ENCODE measurements at regions not wholly inside any gene's neighbourhood (a gene's known extent, or its start where the extent isn't known, plus 50 kb on each side); places are given as distances from the start of the nearest gene placed in this dataset.

DNA sequence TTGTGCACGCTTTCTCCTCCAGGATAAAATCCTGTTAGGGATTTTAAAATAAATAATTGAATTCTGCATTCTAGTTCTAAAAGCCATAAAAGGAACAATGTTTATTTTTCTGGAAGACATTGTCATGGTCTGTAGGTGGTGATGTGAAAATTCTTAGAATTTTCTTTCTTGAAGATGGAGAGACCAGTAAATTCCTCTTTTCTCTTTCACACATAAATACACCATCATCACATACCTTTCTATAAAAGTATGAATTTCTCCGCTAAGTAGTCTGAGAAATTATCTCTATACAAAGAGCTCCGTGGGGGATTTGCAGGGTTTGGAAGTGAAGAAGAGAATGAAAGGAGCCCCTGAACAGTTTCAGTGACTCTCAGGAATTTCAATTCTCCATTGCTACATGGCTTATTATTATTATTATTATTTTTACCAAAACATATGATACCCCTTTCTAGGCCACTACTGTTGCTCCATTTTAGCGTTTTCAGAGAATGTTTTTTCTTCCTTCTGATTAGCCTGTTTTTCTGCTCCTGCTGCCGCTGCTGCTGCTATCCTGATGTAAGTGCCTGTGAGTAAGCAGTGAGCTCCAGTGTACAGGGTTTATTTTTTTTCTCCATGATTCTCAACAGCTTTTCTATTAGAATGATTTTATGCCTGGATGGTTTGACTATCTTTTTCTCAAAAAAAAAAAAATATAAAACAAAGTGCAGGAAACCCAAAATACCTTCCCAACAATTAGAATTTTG is 145.8 kb downstream of the SAMD5 start:
- TF ChIP-seq, protein P1, sequence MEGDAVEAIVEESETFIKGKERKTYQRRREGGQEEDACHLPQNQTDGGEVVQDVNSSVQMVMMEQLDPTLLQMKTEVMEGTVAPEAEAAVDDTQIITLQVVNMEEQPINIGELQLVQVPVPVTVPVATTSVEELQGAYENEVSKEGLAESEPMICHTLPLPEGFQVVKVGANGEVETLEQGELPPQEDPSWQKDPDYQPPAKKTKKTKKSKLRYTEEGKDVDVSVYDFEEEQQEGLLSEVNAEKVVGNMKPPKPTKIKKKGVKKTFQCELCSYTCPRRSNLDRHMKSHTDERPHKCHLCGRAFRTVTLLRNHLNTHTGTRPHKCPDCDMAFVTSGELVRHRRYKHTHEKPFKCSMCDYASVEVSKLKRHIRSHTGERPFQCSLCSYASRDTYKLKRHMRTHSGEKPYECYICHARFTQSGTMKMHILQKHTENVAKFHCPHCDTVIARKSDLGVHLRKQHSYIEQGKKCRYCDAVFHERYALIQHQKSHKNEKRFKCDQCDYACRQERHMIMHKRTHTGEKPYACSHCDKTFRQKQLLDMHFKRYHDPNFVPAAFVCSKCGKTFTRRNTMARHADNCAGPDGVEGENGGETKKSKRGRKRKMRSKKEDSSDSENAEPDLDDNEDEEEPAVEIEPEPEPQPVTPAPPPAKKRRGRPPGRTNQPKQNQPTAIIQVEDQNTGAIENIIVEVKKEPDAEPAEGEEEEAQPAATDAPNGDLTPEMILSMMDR (IDR thresholded peaks at IDR 0.05; ENCODE audit: borderline replicate concordance, extremely low read depth, low read length, poor library complexity, severe bottlenecking): no peak
- no peak for TF ChIP-seq EZH2 (IDR thresholded peaks at IDR 0.05; ENCODE audit: borderline replicate concordance, low read depth, low read length, severe bottlenecking)
